Lower leg skin (tissue), 3 donors: ENCODE measurements at regions not wholly inside any gene's neighbourhood (a gene's known extent, or its start where the extent isn't known, plus 50 kb on each side); places are given as distances from the start of the nearest gene placed in this dataset.

Experiments used
- CTCF ChIP-seq, 3 donors: fragments of 450-650 bp; IDR thresholded peaks; one replicate each; pipeline ENCODE4 v1.5.1; 2016; ENCODE audit warnings: antibody characterized with exemption in 3 of 3, mild to moderate bottlenecking in 3 of 3, moderate library complexity in 2 of 3
- POLR2A ChIP-seq, 2 donors: fragments of 450-650 bp; IDR thresholded peaks; one replicate each; pipeline ENCODE4 v1.6.1; 2016 to 2017; ENCODE audit warnings: antibody characterized with exemption in 2 of 2, mild to moderate bottlenecking in 1 of 2, moderate library complexity in 1 of 2

GRCh38 chr10:9051328-9051974 is 997.0 kb downstream of the GATA3 start:
- TF ChIP-seq CTCF (IDR thresholded peaks at IDR 0.05) (no peak), POLR2A (IDR thresholded peaks at IDR 0.05) (no peak)
